Fibroblast of pulmonary artery (primary cell): ENCODE measurements at regions not wholly inside any gene's neighbourhood (a gene's known extent, or its start where the extent isn't known, plus 50 kb on each side); places are given as distances from the start of the nearest gene placed in this dataset.

Experiments used
- DNase-seq: peaks from one replicate; pipeline ENCODE4 v3.0.0-alpha.2; 2010; ENCODE audit warnings: low read depth
- H3K4me3 ChIP-seq: replicated peaks from 2 replicates; pipeline ENCODE4 v1.5.1; 2011; ENCODE audit warnings: low read depth, mild to moderate bottlenecking, control low read depth, low read length, moderate library complexity
- TF ChIP-seq, protein P1 (sequence below): IDR thresholded peaks from 2 replicates; pipeline ENCODE4 v1.5.1; 2011; ENCODE audit warnings: mild to moderate bottlenecking, control low read depth, low read length, inconsistent platforms; ENCODE audit errors: missing control alignments

DNA sequence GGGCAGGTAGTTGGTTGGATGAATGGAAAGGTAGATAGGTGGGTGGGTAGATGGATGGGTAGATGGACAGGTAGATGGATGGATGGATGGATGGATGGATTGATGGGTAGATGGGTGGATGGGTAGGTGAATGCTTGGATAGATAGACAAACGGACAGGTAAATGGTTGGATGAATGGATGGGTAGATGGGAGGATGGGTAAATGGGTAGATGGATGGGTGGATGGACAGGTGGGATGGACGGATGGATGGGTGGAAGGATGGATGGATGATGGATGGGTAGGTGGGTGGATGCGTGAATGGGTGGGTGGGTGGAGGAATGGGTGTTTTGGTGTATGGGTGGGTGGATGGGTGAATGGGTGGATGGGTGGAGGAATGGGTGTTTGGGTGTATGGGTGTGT is 50.1 kb upstream of the ASAP2 start:
- no peak overlapping the region for H3K4me3 ChIP-seq
- DNase-seq: no peak
- TF ChIP-seq, protein P1, sequence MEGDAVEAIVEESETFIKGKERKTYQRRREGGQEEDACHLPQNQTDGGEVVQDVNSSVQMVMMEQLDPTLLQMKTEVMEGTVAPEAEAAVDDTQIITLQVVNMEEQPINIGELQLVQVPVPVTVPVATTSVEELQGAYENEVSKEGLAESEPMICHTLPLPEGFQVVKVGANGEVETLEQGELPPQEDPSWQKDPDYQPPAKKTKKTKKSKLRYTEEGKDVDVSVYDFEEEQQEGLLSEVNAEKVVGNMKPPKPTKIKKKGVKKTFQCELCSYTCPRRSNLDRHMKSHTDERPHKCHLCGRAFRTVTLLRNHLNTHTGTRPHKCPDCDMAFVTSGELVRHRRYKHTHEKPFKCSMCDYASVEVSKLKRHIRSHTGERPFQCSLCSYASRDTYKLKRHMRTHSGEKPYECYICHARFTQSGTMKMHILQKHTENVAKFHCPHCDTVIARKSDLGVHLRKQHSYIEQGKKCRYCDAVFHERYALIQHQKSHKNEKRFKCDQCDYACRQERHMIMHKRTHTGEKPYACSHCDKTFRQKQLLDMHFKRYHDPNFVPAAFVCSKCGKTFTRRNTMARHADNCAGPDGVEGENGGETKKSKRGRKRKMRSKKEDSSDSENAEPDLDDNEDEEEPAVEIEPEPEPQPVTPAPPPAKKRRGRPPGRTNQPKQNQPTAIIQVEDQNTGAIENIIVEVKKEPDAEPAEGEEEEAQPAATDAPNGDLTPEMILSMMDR: no peak

DNA sequence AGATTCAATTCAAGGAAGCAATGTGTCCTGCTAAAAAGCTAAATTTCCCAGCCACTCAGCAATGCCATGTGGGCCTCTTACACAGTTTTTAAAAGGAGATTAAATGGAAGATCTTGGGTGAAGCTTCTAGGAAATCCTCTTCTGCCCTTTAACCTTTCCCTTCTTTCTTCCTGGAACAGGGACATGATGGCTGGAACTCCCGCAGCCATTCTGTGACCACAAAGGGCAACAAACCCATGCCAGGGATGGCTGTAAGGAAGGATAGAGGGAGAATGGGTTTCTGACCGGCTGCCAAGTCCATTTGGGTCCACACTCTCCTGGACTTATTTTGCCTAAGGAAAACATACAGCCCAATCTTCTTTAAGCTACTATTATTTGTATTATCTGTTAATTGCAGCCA is 52.6 kb upstream of the ASAP2 start:
- no peak for DNase-seq
- TF ChIP-seq, protein P1: no peak
- H3K4me3 ChIP-seq: no peak overlapping the region

DNA sequence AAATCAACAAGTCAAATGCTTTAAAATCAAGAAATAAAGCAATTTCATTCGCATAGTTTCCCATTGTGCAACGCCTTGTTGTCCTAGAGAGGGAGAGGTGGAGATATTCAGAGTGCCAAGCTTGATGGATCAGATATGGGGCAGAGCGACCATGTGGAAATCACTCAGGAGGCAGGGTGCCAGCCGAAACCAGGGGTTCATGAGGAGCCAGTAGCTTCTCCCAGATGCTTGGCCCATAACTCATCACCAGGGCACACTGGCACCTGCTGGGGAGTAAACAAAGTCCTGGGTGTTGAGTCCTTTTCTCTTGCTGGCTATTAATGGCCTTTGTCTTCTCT is 53.0 kb upstream of the ASAP2 start:
- DNase-seq: no peak
- TF ChIP-seq, protein P1: no peak
- H3K4me3 ChIP-seq: no peak overlapping the region

DNA sequence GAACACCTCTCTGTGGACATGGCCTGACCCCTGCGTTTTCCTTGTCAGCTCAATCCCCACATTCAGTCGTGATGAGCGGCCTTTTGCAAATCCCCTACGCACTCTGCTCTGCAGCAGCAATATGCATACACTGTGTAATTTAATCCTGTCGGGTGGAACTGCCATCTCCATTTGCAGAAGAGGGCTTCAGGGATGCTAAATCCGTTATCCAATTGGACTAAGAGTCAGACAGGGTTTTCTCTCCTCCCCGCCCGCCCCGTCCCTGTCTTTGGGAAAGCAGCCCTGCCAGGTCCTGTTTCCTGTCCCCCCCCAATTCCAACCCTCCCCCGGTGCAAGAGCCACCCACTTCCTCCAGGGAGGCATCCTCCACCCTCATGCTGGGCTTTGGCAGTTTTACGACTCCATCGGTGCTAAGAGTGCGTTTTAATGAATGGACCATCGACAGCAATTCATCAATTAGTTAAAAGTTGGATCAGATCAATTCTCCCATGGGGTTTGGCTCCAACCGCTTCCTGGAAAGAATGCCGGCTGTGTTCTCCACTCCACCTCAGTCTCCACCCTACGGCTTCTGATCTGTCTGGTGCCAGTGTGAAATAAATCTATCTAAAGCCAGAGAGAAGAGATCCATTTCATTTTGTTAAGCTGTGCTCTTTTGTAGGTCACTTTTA is 53.5 kb upstream of the ASAP2 start:
- TF ChIP-seq, protein P1: no peak
- peak; percentile 39 for DNase-seq
- no peak overlapping the region for H3K4me3 ChIP-seq

DNA sequence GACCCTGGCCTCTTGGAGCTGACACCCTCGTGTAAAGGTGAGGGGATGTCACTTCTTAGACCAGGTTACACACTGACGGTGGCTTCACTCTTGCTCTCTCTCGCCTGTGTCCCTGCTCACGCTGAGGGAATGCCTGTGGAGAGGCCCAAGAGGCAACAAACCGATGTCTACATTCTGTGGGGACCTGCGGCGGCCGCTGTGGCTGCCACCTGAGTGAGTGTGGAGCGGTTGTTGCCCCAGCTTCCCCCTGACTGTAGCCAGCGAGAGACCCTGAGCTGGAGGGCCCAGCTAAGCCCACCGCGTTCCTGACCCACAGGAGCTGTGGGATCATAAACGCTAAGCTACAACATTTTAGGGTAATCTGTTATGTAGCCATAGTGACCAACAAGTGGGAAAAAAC is 55.7 kb upstream of the ASAP2 start:
- no peak overlapping the region for H3K4me3 ChIP-seq
- TF ChIP-seq, protein P1: no peak
- no peak for DNase-seq

DNA sequence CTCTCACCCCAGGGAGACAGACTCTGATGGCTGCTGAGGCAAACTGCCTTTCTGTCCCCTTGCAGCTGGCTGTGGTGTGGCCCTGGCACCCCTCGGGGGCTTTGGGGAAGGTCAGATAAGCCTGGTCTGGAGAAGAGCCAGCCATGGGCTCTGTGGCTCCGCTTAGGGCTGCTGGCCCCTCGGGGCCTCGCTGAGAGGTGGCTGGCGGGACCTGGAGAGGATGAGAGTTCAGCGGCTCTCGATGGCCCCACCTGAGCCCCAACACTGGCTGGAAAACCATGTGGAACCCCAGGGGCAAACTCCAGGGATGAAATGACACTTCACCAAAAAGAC is 56.1 kb upstream of the ASAP2 start:
- H3K4me3 ChIP-seq: no peak overlapping the region
- TF ChIP-seq, protein P1: no peak
- DNase-seq: no peak
